Keratinocyte (primary cell): ENCODE measurements at regions not wholly inside any gene's neighbourhood (a gene's known extent, or its start where the extent isn't known, plus 50 kb on each side); places are given as distances from the start of the nearest gene placed in this dataset.

Experiments used
- DNase-seq: peaks from one replicate; pipeline ENCODE4 v3.0.0-alpha.2; 2011; ENCODE audit warnings: low read depth, missing footprints, low spot score
- FAIRE-seq: peaks from 2 replicates; lab custom pipeline; 2011; peaks lifted over from hg19 to GRCh38; lab: Jason Lieb, UNC
- H2AFZ ChIP-seq: 2 replicates; pipeline ENCODE4 v1.6.0; 2012; ENCODE audit warnings: low read length, control low read depth, inconsistent platforms; ENCODE audit not compliant: control insufficient read depth
- H3K27ac ChIP-seq: 2 replicates; pipeline ENCODE4 v1.5.1; 2011; ENCODE audit warnings: low read length; ENCODE audit not compliant: control insufficient read depth, insufficient read depth
- H3K27me3 ChIP-seq: 3 replicates; pipeline ENCODE4 v1.6.0; 2011; ENCODE audit warnings: low read length; ENCODE audit not compliant: control insufficient read depth, insufficient read depth; ENCODE audit errors: extremely low read depth
- H3K36me3 ChIP-seq, 2 experiments: 2 replicates in 1 of 2; 3 replicates in 1 of 2; pipeline ENCODE4 v1.5.1; 2011; ENCODE audit warnings: low read length in 2 of 2, mild to moderate bottlenecking in 1 of 2; ENCODE audit not compliant: control insufficient read depth in 2 of 2, insufficient read depth in 2 of 2; ENCODE audit errors: extremely low read depth in 1 of 2
- H3K4me1 ChIP-seq: 3 replicates; pipeline ENCODE4 v1.5.1; 2011; ENCODE audit warnings: low read length; ENCODE audit not compliant: control insufficient read depth, insufficient read depth; ENCODE audit errors: extremely low read depth
- H3K4me2 ChIP-seq: 3 replicates; pipeline ENCODE4 v1.6.0; 2011; ENCODE audit warnings: low read depth, low read length; ENCODE audit not compliant: control insufficient read depth, insufficient read depth; ENCODE audit errors: extremely low read depth
- H3K4me3 ChIP-seq, 3 experiments: fragments of 200-600 bp in 1 of 3; sonication (generic) in 1 of 3; 2 replicates in 2 of 3; 3 replicates in 1 of 3; pipeline ENCODE4 v1.5.1; 2011 to 2016; ENCODE audit warnings: low read length in 3 of 3, mild to moderate bottlenecking in 3 of 3, control low read depth in 2 of 3, inconsistent platforms in 1 of 3, low read depth in 1 of 3, mixed read lengths in 1 of 3, mixed run types in 1 of 3, moderate library complexity in 1 of 3; ENCODE audit not compliant: control insufficient read depth in 2 of 3, insufficient read depth in 2 of 3; ENCODE audit errors: extremely low read depth in 1 of 3
- H3K79me2 ChIP-seq: 2 replicates; pipeline ENCODE4 v1.6.0; 2012; ENCODE audit warnings: low read length; ENCODE audit not compliant: control insufficient read depth, insufficient read depth
- H3K9ac ChIP-seq: 3 replicates; pipeline ENCODE4 v1.6.0; 2011; ENCODE audit warnings: low read length; ENCODE audit not compliant: control insufficient read depth, insufficient read depth; ENCODE audit errors: extremely low read depth
- H3K9me1 ChIP-seq: 3 replicates; pipeline ENCODE4 v1.6.0; 2011; ENCODE audit warnings: low read length; ENCODE audit not compliant: control insufficient read depth, insufficient read depth; ENCODE audit errors: extremely low read depth
- H3K9me3 ChIP-seq: 2 replicates; pipeline ENCODE4 v1.5.1; 2012; ENCODE audit warnings: low read depth, low read length; ENCODE audit not compliant: control insufficient read depth
- H4K20me1 ChIP-seq: 3 replicates; pipeline ENCODE4 v1.6.0; 2011; ENCODE audit warnings: low read length; ENCODE audit not compliant: control insufficient read depth, insufficient read depth; ENCODE audit errors: extremely low read depth
- EZH2 ChIP-seq: IDR thresholded peaks from one replicate; pipeline ENCODE4 v1.6.1; 2012; ENCODE audit warnings: inconsistent platforms, mild to moderate bottlenecking, low read length, moderate library complexity
- dilution Hi-C: fragments of 300-500 bp; cut with MboI; formaldehyde crosslinking; loops from one replicate; pipeline ENCODE4 v1.7.0; 2020; ENCODE audit warnings: low sequenced_read_pairs; ENCODE audit not compliant: extremely low pct_ligation_motif_present
- TF ChIP-seq, protein P1 (sequence below), 3 experiments: IDR thresholded peaks in 1 of 3; conservative IDR thresholded peaks in 1 of 3; optimal IDR thresholded peaks in 1 of 3; 2 replicates in 2 of 3; 3 replicates in 1 of 3; pipeline versions ENCODE3 to v1.5.1; 2011; ENCODE audit warnings: low read length in 3 of 3, mild to moderate bottlenecking in 3 of 3, moderate library complexity in 2 of 3, control low read depth in 1 of 3, inconsistent platforms in 1 of 3; ENCODE audit not compliant: insufficient read depth in 2 of 3; ENCODE audit errors: extremely low read depth in 1 of 3

DNA sequence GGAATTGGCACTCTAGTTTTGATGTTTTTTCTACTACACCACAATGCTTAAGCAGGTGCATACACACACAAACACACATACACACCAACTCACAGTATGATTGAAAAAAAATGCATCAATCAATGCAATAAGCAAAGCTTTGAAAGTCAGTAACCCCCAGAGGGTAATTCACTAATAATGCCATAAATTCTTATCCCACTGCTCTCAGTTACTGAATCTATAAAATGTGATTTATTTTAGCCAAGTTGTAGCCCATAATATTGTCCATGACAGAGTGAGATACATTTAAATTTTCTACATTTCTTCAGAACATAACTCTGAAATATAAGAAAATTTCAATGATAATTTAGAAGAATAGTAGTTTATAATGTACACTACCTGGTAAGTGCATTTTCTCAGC lies 87.9 kb downstream of the LIG4 start:
- no peak overlapping the region for H2AFZ ChIP-seq
- no peak for DNase-seq
- H3K4me3 ChIP-seq, result no peak overlapping the region
- no peaks in the 10 kb centered on the region for H3K4me1 ChIP-seq
- no peaks in the 10 kb centered on the region for H3K36me3 ChIP-seq
- FAIRE-seq, result no peak
- H3K27me3 ChIP-seq, result no peaks in the 10 kb centered on the region
- TF ChIP-seq, protein P1, sequence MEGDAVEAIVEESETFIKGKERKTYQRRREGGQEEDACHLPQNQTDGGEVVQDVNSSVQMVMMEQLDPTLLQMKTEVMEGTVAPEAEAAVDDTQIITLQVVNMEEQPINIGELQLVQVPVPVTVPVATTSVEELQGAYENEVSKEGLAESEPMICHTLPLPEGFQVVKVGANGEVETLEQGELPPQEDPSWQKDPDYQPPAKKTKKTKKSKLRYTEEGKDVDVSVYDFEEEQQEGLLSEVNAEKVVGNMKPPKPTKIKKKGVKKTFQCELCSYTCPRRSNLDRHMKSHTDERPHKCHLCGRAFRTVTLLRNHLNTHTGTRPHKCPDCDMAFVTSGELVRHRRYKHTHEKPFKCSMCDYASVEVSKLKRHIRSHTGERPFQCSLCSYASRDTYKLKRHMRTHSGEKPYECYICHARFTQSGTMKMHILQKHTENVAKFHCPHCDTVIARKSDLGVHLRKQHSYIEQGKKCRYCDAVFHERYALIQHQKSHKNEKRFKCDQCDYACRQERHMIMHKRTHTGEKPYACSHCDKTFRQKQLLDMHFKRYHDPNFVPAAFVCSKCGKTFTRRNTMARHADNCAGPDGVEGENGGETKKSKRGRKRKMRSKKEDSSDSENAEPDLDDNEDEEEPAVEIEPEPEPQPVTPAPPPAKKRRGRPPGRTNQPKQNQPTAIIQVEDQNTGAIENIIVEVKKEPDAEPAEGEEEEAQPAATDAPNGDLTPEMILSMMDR (optimal IDR thresholded peaks at IDR 0.05 in 1 of 3, IDR thresholded peaks at IDR 0.05 in 1 of 3, conservative IDR thresholded peaks at IDR 0.05 in 1 of 3; ENCODE audit: extremely low read depth in 1 of 3, insufficient read depth in 2 of 3, low read length in 3 of 3), result no peak
- TF ChIP-seq EZH2, result no peak
- H3K27ac ChIP-seq, result no peak overlapping the region
- H3K9ac ChIP-seq, result no peak overlapping the region
- no peaks in the 10 kb centered on the region for H3K9me1 ChIP-seq
- no peak overlapping the region for H3K4me2 ChIP-seq
- dilution Hi-C loops, result no loop called here
- no peaks in the 10 kb centered on the region for H4K20me1 ChIP-seq
- no peaks in the 10 kb centered on the region for H3K79me2 ChIP-seq
- no peaks in the 10 kb centered on the region for H3K9me3 ChIP-seq

DNA sequence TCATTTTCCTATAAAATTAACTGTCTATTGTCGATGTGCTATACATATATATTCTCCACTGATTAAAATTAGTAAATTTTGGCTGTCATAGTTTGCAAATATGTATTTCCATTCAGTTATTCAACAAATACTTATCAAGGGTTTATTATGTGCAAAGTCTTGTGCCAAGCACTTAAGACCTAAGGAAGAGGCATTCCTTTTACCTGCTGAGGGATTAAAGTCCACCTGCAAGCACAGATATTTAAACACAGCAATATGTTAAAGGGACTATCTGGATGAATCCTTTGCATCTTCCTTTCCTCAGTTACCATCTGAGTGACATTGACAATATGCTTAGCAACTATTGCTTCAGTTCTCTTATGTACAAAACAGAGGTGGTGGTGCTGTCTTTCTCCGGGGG lies 89.3 kb downstream of the LIG4 start:
- Histone ChIP-seq H2AFZ (no peak overlapping the region), H3K27me3 (no peaks in the 10 kb centered on the region), H4K20me1 (no peaks in the 10 kb centered on the region), H3K79me2 (no peaks in the 10 kb centered on the region), H3K9me1 (no peaks in the 10 kb centered on the region), H3K36me3 (no peaks in the 10 kb centered on the region), H3K9ac (no peak overlapping the region), H3K4me3 (no peak overlapping the region), H3K27ac (no peak overlapping the region), H3K9me3 (no peaks in the 10 kb centered on the region), H3K4me2 (no peak overlapping the region), H3K4me1 (no peaks in the 10 kb centered on the region)
- FAIRE-seq (no peak), DNase-seq (no peak)
- TF ChIP-seq EZH2, result no peak
- TF ChIP-seq, protein P1 (optimal IDR thresholded peaks at IDR 0.05 in 1 of 3, IDR thresholded peaks at IDR 0.05 in 1 of 3, conservative IDR thresholded peaks at IDR 0.05 in 1 of 3; ENCODE audit: extremely low read depth in 1 of 3, insufficient read depth in 2 of 3, low read length in 3 of 3), result no peak
- dilution Hi-C loops, result no loop called here
